DMS 273 (cell line): ENCODE measurements at regions not wholly inside any gene's neighbourhood (a gene's known extent, or its start where the extent isn't known, plus 50 kb on each side); places are given as distances from the start of the nearest gene placed in this dataset.
"Not testable (repeated sequence)": the region's sequence is repeated elsewhere in the genome, so short reads cannot be mapped to it uniquely, and the experiment has no call there.

Experiments used
- DNase-seq: peaks from one replicate; lab custom pipeline; 2025; ENCODE audit not compliant: unreplicated experiment; lab: John Stamatoyannopoulos, UW

GRCh38 chr4:60814549-60814948 is 385.6 kb upstream of the ADGRL3 start:
- DNase-seq: no peak

DNA sequence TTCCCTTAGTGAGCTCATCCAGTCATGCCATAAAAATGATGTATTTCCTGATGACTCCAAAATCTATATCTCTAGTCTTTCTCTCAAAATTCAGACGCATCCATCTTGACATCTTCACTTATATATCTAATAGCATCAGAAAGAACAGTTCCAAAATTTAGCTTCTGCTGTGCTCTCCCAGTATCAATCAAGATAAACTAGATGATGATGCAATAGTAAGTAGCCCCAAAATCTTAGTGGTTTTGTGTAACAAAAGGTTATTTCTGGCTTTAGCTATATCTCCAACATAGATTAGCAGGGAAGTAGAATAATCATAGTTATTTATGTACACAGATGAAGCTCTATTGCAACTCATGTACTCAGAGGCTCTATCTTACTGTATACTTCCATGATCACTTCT is 382.5 kb upstream of the ADGRL3 start:
- DNase-seq: no peak

DNA sequence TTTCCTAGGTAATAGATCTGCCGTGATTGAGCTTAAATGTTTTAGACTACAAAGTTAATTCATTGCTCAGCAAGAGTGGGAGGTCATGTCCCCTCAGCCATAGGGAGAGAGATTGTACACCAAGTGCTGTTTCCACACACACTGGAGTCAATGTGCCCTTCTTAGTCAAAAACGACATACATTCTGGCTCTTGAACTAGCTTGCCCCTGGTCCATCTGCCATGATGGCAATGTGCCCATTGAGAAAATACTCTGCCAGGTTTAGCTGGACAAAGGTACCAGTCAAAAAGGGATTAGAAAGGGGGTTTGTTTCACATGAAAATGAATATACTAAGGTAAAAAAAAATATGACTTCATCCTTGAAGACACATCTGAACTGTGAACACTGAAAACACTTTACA is 377.1 kb upstream of the ADGRL3 start:
- DNase-seq: peak; percentile 84

- DNase-seq: no peak
These were observed 360.1 kb upstream of the ADGRL3 start for GRCh38 chr4:60840020-60840419.

- DNase-seq: no peak
These were observed 353.4 kb upstream of the ADGRL3 start for GRCh38 chr4:60846678-60847077.

- no peak for DNase-seq
These were observed 352.5 kb upstream of the ADGRL3 start for GRCh38 chr4:60847614-60848013.

GRCh38 chr4:60857130-60857753 is 342.9 kb upstream of the ADGRL3 start:
- DNase-seq: no peak

DNA sequence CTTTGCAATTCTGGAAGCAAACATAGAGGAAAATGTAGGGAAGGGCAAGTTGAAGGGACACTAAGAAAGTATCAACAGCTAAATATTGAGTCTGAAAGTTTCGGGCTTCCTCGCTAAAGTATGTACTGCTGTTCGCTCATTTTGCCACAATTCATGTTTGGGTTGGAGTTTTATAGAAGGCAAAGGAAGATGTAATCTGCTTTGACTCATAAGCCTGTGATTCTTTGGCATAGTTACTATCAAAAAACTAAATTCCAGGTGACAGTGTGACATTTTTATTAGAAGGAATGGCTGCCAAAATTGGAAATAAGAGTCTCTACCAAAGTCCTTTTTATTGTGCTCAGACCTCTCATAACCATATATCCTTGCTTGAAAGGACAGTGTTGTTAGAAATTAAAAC is 336.7 kb upstream of the ADGRL3 start:
- DNase-seq: no peak

GRCh38 chr4:60865273-60865672 is 334.9 kb upstream of the ADGRL3 start:
- DNase-seq: peak; percentile 7

DNA sequence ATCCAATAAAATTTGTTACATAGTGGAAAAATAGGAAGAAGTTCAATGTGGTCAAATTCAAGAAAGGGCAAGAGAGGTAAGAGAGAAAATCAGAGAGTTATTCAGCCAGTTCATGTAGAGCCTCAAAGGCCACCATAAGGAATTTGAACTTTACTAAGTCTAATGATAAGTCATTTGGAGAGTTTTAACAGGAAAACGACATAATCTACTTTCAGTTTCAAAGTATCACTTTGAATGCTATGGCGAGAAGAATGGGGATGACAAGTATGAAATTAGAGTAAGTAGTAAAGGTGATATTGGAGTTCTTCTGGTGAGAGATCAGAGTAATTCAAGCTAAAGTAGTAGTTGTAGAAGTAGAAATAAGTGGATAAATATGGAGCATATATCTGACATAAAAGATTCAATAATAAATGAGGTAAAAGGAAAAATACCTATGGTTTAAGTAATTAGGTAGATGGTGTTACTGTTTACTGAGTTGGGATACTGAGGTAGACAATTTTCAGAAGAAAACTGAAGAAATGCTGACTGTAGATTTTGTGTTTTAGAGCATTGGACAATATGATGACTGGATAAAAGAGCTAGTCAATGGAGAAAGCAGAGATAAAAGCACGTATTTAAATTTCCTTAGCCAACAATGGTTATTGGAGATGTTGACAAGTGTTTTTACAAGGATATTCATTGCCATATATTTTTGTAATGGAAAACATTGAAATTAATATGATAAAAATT is 331.7 kb upstream of the ADGRL3 start:
- DNase-seq: no peak

- no peak for DNase-seq
These were observed 320.9 kb upstream of the ADGRL3 start for GRCh38 chr4:60879135-60879701.

- peak; percentile 8 for DNase-seq
These were observed 315.5 kb upstream of the ADGRL3 start for GRCh38 chr4:60884587-60884986.

DNA sequence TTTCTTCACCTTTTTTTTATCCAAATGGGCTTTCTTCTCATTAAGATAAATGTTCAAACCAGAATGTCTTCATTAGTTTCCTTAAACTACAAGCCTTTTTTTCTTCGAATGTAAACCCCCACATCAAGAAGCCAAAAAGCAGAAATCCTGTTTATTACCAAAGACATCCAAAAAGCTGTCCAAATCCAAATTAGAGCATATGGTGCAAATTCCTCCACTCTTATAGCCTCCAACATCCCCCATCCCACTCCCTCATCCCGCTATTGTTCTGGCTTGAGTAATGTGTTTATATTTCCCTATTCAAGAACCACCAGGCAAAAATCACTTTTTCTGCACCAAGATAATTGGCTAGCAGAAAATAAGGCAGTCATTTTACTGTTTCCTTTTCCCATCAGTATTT is 315.1 kb upstream of the ADGRL3 start:
- DNase-seq: no peak

- DNase-seq: no peak
These were observed 309.4 kb upstream of the ADGRL3 start for GRCh38 chr4:60890743-60891142.

GRCh38 chr4:60891947-60892346 is 308.2 kb upstream of the ADGRL3 start:
- DNase-seq: no peak

DNA sequence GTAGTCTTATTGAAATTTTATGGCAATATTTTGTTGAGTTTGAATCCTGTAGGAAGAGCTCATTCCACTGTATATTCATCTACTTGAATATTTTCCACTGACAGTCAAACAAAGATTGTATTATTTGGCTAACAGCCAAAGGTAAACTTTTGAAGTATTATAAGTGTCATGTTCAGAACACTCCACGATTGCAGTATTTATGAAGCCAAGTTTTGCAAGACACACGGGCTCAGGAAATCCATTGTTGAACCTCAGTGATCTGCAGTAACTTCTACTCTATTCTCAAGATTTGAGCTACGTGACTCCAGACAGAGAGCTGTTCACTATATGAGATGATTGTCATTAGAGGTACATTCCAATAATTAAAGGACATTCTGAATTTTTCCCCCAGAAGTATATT is 302.7 kb upstream of the ADGRL3 start:
- no peak for DNase-seq

- no peak for DNase-seq
These were observed 295.0 kb upstream of the ADGRL3 start for GRCh38 chr4:60905162-60905561.

DNA sequence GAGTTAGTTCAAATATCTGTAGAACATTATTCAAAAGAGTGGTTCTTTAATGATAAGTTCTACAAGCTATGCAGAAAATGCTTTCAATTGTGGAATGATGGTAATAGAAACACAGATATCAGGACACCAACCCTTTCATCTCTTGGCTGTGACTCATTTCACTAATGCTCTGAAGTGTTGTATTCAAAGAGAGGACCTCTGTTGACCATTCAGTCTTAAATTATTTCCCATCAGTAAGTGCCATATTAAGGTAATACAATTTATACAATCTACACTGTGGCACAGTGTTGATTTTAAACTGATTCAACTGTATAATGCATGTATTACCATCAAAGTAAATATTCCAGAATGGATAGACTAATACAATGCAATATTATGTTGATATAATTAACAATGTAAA is 289.0 kb upstream of the ADGRL3 start:
- DNase-seq: no peak

DNA sequence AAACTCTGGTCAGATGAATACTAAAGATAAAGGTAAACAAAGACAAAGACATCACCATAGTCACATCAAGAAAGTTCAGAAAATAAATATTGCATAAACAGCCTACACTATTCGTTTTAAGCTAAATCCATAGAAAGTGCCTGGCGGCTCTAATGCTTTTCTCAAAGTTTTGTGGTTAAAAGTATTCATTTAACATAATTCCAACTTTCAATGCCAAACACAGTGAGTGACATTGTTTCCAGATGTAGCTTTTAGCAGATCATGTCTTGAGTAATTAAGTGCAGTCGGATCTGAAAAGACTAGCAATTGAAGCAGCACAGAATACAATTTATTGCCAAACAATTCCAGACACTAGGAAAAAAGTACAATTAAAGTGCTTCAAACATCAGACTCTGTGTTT is 287.1 kb upstream of the ADGRL3 start:
- no peak for DNase-seq

DNA sequence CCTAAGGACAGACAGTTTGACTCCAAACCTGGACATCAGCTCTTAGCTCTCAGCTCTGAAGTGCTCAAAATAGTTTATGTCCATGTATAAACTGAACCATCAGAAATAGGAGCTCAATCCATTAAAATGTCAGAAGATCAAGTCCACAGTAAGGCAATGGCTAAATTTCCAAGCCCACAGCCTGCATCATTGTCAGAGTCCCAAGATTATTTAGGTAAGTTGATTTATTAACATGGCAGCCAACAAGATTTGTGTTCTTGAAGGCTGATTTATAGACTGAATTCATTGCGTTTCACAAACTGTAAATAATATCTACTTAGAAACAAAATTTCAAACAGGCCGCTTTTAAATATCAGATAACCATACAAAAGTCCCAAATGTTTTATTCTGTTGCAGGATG is 286.5 kb upstream of the ADGRL3 start:
- no peak for DNase-seq

DNA sequence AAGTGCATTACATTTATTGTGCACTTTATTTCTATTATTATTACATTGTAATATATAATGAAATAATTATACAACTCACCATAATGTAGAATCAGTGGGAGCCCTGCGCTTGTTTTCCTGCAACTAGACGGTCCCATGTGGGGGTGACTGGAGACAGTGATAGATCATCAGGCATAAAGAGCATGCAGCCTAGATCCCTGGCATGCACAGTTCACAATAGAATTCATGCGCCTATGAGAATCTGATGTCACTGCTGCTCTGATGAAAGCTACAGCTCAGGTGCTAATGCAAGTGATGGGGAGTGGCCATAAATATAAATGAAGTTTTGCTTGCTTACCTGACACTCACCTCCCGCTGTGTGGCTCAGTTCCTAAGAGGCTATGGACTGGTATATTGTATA is 278.4 kb upstream of the ADGRL3 start:
- not testable (repeated sequence) for DNase-seq

DNA sequence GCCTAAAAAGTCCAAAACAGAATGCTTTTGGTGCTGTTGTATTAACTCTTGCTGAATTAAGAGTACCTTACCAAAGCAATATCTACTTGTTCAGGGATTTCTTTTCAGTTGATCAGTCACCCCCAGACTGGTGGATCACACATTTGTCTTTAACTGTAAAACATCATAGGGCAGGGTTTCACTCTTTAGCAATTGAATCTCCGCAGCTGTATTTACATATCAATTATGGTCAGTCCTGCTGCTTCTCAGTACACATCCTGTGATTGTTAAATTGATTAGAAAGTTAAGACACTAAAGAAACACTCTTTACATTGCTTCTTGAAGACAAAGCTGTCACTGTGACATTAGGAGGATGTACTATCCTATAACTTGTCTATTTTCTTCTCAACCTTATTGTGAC is 277.1 kb upstream of the ADGRL3 start:
- no peak for DNase-seq

GRCh38 chr4:60926624-60927023 is 273.5 kb upstream of the ADGRL3 start:
- no peak for DNase-seq
